ENCODE measurements at regions not wholly inside any gene's neighbourhood (a gene's known extent, or its start where the extent isn't known, plus 50 kb on each side); places are given as distances from the start of the nearest gene placed in this dataset.
"Not testable (repeated sequence)": the region's sequence is repeated elsewhere in the genome, so short reads cannot be mapped to it uniquely, and the experiment has no call there.

DNA sequence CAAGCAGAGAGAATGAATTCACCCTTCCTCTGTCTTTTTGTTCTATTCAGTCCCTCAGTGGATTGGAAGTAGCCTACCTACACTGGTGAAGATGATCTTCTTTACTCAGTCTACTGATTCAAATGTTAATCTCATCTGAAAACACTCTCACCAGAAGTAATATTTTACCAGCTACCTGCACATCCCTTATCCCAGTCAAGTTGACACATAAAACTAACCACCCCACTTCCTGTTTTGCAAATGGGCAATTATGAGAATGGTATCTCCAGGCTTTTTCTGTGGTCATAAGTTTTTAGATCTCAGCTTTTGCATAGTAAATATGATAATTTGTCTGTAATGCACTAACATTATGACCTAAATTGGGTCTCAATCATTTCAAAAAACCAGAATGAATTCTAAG lies 228.8 kb upstream of the ECI2 start:
- no peak overlapping the region for H3K27ac ChIP-seq (ENCODE audit: low read depth, low read length)
- no peak overlapping the region for H3K9ac ChIP-seq (ENCODE audit: low read depth, low read length)
- 0 out of 2 replicates have a peak, but pooled peaks cover under 1% of the 10 kb centered on the region for H3K4me1 ChIP-seq (ENCODE audit: control insufficient read depth, insufficient read depth, low read length)
- no peaks in the 10 kb centered on the region for H3K9me3 ChIP-seq (ENCODE audit: control insufficient read depth, insufficient read depth, low read length)
- no peaks in the 10 kb centered on the region for H3K27me3 ChIP-seq (ENCODE audit: control insufficient read depth, insufficient read depth, low read length)
- no peaks in the 10 kb centered on the region for H3K36me3 ChIP-seq (ENCODE audit: control insufficient read depth, insufficient read depth, low read length)
- no peak overlapping the region for H3K4me3 ChIP-seq (ENCODE audit: low read depth, low read length)

DNA sequence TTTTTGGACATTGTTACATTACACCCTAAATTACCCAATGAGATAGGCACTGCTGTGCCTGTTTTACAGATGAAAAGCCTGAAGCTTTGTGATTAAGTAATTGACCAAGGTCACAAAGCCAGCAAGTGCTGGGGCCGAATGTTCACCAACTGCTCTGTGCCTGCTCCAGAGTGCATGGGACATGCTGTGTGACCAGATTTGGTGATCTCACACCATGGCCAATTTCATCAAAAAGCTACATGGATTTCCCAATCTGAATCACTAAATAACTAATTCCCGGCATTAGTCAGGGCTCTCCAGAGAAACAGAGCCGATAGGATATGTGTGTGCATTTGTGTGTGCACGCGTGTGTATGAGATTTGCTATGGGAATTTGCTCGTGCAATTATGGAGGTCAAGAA lies 228.3 kb upstream of the ECI2 start:
- H3K36me3 ChIP-seq (ENCODE audit: control insufficient read depth, insufficient read depth, low read length): no peaks in the 10 kb centered on the region
- no peak overlapping the region for H3K4me3 ChIP-seq (ENCODE audit: low read depth, low read length)
- no peak overlapping the region for H3K9ac ChIP-seq (ENCODE audit: low read depth, low read length)
- peaks cover 6% of the 10 kb centered on the region for H3K4me1 ChIP-seq (ENCODE audit: control insufficient read depth, insufficient read depth, low read length)
- no peaks in the 10 kb centered on the region for H3K27me3 ChIP-seq (ENCODE audit: control insufficient read depth, insufficient read depth, low read length)
- no peak overlapping the region for H3K27ac ChIP-seq (ENCODE audit: low read depth, low read length)
- H3K9me3 ChIP-seq (ENCODE audit: control insufficient read depth, insufficient read depth, low read length): no peaks in the 10 kb centered on the region

DNA sequence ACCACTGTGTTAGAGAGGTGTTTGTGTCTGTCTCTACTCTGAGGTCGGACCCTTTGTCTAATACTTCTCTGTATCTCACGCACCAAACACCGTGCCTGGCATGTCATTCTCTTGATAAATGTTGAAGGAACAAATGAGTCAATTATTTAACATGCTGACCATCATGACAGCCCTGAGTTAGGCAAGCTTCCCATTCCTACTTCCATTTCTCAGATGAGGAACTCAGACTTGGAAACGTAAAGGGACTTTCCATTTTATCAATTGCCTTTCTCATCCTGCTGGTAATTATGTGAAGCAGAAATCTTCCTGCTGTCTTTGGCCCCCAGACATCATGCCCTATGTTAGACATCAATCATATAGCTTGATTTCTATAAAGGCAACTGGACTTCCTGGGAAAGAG lies 227.0 kb upstream of the ECI2 start:
- H3K9ac ChIP-seq (ENCODE audit: low read depth, low read length): no peak overlapping the region
- H3K9me3 ChIP-seq (ENCODE audit: control insufficient read depth, insufficient read depth, low read length): no peaks in the 10 kb centered on the region
- H3K27ac ChIP-seq (ENCODE audit: low read depth, low read length): no peak overlapping the region
- H3K4me3 ChIP-seq (ENCODE audit: low read depth, low read length): no peak overlapping the region
- H3K27me3 ChIP-seq (ENCODE audit: control insufficient read depth, insufficient read depth, low read length): no peaks in the 10 kb centered on the region
- H3K36me3 ChIP-seq (ENCODE audit: control insufficient read depth, insufficient read depth, low read length): no peaks in the 10 kb centered on the region
- H3K4me1 ChIP-seq (ENCODE audit: control insufficient read depth, insufficient read depth, low read length): peaks cover 8% of the 10 kb centered on the region

DNA sequence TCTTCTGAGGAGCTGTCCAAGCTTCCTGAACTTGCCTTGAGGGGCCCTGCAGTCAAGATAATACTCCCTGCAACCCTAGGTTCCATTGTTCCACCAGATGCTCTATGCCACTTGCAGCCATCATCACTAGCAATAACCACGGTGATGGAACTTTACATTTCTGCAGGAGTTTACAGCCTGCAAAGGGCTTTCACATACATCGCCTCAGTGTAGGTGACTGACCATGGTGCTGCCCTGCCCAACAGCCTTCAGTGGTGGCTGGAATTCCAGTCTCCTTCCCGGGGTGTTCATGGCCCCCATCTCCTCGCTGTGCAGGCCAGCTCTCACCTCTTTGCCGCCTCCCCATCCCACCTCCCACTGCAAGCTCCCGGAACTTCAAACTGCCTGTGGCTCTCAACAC lies 225.5 kb upstream of the ECI2 start:
- no peaks in the 10 kb centered on the region for H3K27me3 ChIP-seq (ENCODE audit: control insufficient read depth, insufficient read depth, low read length)
- H3K4me3 ChIP-seq (ENCODE audit: low read depth, low read length): no peak overlapping the region
- no peaks in the 10 kb centered on the region for H3K9me3 ChIP-seq (ENCODE audit: control insufficient read depth, insufficient read depth, low read length)
- H3K27ac ChIP-seq (ENCODE audit: low read depth, low read length): no peak overlapping the region
- no peaks in the 10 kb centered on the region for H3K36me3 ChIP-seq (ENCODE audit: control insufficient read depth, insufficient read depth, low read length)
- peaks cover 8% of the 10 kb centered on the region for H3K4me1 ChIP-seq (ENCODE audit: control insufficient read depth, insufficient read depth, low read length)
- no peak overlapping the region for H3K9ac ChIP-seq (ENCODE audit: low read depth, low read length)

DNA sequence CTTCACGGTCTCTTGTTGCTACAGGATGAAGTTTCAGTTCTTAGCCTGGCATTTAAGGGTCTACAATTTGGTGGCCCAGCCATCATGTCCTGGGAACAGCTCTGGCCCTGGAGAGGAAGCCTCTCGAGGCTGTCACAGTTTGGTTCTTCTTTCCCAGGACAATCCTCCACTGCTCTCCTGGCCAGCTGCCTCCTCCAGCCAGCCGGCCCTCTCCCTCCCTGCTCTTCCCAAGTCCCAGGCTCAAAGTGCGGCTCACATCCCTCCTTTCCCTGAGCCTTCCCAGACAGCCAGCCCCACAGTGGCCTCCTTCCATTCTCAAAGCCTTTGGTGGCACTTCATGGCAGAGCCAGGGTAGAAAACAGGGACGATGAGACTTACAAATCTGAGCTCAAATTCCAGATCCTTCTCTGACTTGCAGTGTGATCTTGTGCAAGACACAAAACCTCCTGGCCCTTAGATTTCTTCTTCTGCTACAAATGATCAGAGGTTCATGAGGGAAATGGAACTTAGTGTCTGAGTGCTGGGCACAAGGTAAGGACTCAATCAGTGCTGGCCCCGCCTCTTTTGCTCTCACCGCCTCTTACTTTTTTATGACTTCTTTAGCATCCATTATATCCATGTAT lies 223.8 kb upstream of the ECI2 start:
- Histone ChIP-seq H3K27ac (ENCODE audit: low read depth, low read length) (peak overlapping the region; percentile 75), H3K36me3 (ENCODE audit: control insufficient read depth, insufficient read depth, low read length) (no peaks in the 10 kb centered on the region), H3K4me1 (ENCODE audit: control insufficient read depth, insufficient read depth, low read length) (peaks cover 8% of the 10 kb centered on the region), H3K9me3 (ENCODE audit: control insufficient read depth, insufficient read depth, low read length) (no peaks in the 10 kb centered on the region), H3K9ac (ENCODE audit: low read depth, low read length) (no peak overlapping the region), H3K27me3 (ENCODE audit: control insufficient read depth, insufficient read depth, low read length) (no peaks in the 10 kb centered on the region), H3K4me3 (ENCODE audit: low read depth, low read length) (no peak overlapping the region)

DNA sequence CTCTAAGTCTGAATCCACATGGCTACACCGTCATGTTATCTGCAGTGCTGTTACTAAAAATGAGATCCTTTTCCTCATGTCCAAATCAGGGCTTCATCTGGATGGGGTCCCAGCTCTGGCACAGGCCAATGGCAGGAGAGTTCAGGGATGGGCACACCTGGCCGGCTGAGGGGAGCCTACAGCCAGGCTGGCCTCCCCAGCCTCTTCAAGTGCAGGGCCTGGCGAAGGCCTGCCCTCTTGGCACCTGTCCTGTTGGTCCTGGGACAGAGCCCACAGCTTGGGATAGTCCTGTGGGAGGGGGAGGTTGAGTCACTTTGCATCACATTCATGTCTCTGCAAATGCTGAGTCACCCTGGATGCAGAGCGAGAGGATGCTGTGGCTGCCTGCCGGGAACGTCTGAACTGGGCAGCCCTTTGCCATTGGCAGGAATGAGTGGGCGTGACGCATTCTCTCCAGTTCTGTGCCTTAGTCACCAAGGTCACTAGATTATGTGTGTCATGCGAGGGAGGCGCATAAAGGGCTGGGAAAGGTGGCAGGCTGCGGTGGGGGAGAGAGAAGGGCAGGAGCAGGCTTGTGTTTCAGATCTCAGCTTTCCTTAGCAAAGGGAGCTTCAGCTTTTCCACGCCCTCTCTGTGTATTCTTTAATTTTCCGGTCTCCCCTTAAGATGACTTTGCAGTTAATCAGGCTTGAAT lies 223.2 kb upstream of the ECI2 start:
- no peaks in the 10 kb centered on the region for H3K9me3 ChIP-seq (ENCODE audit: control insufficient read depth, insufficient read depth, low read length)
- peaks cover 8% of the 10 kb centered on the region for H3K4me1 ChIP-seq (ENCODE audit: control insufficient read depth, insufficient read depth, low read length)
- H3K36me3 ChIP-seq (ENCODE audit: control insufficient read depth, insufficient read depth, low read length): no peaks in the 10 kb centered on the region
- no peak overlapping the region for H3K9ac ChIP-seq (ENCODE audit: low read depth, low read length)
- H3K4me3 ChIP-seq (ENCODE audit: low read depth, low read length): no peak overlapping the region
- H3K27me3 ChIP-seq (ENCODE audit: control insufficient read depth, insufficient read depth, low read length): no peaks in the 10 kb centered on the region
- H3K27ac ChIP-seq (ENCODE audit: low read depth, low read length): peak overlapping the region; percentile 75

DNA sequence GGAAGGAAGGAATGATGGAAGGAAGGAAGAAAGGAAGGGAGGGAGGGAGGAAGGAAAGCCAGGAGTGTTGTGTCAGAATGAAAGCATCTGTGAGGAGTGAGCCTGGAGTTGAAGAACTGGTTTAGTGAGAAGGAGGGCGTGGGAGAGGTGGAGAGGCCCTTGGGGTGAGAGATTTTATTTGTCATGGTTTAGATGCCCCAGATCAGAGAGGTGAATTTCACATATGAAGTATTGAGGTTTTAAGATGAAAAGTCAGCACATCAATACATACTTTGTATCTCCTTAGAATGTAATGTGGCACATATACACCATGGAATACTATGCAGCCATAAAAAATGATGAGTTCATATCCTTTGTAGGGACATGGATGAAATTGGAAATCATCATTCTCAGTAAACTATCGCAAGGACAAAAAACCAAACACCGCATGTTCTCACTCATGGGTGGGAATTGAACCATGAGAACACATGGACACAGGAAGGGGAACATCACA lies 222.3 kb upstream of the ECI2 start:
- H3K9ac ChIP-seq (ENCODE audit: low read depth, low read length); H3K4me3 ChIP-seq (ENCODE audit: low read depth, low read length); H3K9me3 ChIP-seq (ENCODE audit: control insufficient read depth, insufficient read depth, low read length); H3K27ac ChIP-seq (ENCODE audit: low read depth, low read length); H3K27me3 ChIP-seq (ENCODE audit: control insufficient read depth, insufficient read depth, low read length); H3K36me3 ChIP-seq (ENCODE audit: control insufficient read depth, insufficient read depth, low read length); H3K4me1 ChIP-seq (ENCODE audit: control insufficient read depth, insufficient read depth, low read length): not testable (repeated sequence)

DNA sequence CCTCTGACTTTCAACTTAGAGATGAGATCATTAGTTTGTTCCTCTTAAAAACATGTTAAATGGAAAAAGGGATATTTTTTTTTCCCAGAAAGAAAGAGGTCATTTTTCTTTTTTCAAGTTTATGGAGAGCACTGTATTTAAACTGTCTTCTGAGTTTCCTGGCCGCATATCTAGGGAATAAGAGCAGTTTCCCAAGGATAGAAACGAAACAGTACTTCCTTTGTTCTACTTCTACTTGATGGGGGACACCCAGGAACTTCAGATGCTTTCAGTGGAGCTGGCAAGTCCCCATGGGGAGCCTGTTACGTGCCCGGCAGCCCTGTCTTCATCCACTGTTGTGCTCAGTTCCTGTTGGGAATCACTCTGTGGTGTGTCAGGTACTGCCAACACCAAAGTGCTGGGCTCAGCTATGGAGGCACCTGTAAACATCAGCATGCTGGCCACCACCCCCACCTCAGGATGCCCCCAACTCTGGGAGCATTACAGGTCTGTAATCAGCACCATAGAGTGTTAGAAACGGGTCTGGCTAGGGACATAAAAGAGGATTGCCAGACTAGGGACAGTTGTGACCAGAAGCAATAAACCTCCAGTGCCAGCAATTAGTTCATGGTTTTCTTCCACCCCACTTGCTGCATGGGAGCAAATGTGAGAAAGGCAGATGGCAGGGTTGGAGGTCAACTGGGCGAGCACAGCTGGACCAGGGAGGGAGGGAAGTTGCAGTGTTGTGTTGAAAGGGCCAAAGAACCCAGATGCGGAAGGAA lies 221.7 kb upstream of the ECI2 start:
- H3K9ac ChIP-seq (ENCODE audit: low read depth, low read length): no peak overlapping the region
- no peak overlapping the region for H3K27ac ChIP-seq (ENCODE audit: low read depth, low read length)
- H3K27me3 ChIP-seq (ENCODE audit: control insufficient read depth, insufficient read depth, low read length): no peaks in the 10 kb centered on the region
- no peaks in the 10 kb centered on the region for H3K36me3 ChIP-seq (ENCODE audit: control insufficient read depth, insufficient read depth, low read length)
- H3K9me3 ChIP-seq (ENCODE audit: control insufficient read depth, insufficient read depth, low read length): no peaks in the 10 kb centered on the region
- H3K4me3 ChIP-seq (ENCODE audit: low read depth, low read length): no peak overlapping the region
- H3K4me1 ChIP-seq (ENCODE audit: control insufficient read depth, insufficient read depth, low read length): peaks cover 8% of the 10 kb centered on the region

DNA sequence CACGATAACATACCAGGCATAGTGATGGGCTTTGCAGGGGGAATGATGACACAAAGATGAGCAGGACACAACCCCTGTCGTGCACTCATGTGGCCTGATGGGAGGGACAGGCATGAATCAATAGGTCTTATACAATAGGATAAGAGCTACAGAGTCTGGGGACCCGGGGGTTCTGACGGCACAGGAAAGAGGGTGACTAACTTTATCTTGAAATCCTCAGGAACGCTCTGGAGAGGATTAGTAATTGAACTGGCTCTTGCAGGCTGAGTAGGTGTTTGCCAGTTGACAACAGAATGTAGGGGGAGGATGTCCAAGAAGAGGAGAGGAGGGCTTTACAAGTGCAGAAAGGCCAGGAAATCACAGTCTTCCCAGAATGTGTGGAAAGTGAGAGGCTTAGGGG lies 219.9 kb upstream of the ECI2 start:
- no peaks in the 10 kb centered on the region for H3K9me3 ChIP-seq (ENCODE audit: control insufficient read depth, insufficient read depth, low read length)
- no peak overlapping the region for H3K4me3 ChIP-seq (ENCODE audit: low read depth, low read length)
- H3K27ac ChIP-seq (ENCODE audit: low read depth, low read length): no peak overlapping the region
- no peaks in the 10 kb centered on the region for H3K36me3 ChIP-seq (ENCODE audit: control insufficient read depth, insufficient read depth, low read length)
- H3K27me3 ChIP-seq (ENCODE audit: control insufficient read depth, insufficient read depth, low read length): no peaks in the 10 kb centered on the region
- H3K4me1 ChIP-seq (ENCODE audit: control insufficient read depth, insufficient read depth, low read length): peaks cover 8% of the 10 kb centered on the region
- H3K9ac ChIP-seq (ENCODE audit: low read depth, low read length): no peak overlapping the region

DNA sequence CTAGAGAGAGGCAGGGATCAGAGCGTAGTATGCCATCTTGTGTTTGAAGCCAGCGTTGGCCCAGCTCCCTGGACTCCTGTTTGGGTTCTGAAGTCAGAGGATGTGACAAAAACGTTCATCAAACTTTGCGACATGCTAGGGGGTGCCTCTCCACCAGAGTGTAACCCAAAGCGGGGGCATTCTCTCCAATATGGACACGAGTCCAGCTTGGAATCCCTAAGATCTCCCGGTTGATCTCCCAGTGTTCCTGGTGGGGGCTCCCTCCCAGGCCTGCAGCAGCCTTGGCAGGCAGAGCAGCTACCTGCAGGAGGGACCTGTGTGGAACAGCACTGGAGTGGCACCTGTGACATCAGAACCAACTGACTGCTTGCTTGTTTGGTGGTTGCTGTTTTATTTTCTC lies 218.8 kb upstream of the ECI2 start:
- H3K36me3 ChIP-seq (ENCODE audit: control insufficient read depth, insufficient read depth, low read length): no peaks in the 10 kb centered on the region
- no peak overlapping the region for H3K4me3 ChIP-seq (ENCODE audit: low read depth, low read length)
- H3K9ac ChIP-seq (ENCODE audit: low read depth, low read length): no peak overlapping the region
- peaks cover 7% of the 10 kb centered on the region for H3K4me1 ChIP-seq (ENCODE audit: control insufficient read depth, insufficient read depth, low read length)
- H3K27ac ChIP-seq (ENCODE audit: low read depth, low read length): no peak overlapping the region
- no peaks in the 10 kb centered on the region for H3K9me3 ChIP-seq (ENCODE audit: control insufficient read depth, insufficient read depth, low read length)
- no peaks in the 10 kb centered on the region for H3K27me3 ChIP-seq (ENCODE audit: control insufficient read depth, insufficient read depth, low read length)

DNA sequence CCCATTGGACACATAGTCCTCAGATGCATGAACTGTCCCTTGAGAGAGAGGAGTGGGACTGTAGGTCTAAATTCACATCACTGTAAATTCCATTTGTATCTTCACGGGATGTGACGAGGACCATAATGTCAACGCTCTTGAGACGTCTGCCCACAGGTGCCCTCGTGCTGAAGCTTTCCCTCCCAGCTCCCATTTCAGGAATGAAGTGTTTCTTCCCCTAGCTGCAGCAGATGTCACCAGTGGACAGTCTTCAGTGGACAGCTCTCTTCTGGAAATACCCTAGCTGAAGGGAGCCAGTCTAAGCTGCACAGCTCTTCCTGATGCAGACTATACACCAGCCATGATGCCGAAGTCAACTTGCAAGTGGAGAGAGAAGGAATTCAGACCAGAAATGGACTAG lies 217.4 kb upstream of the ECI2 start:
- Histone ChIP-seq H3K27ac (ENCODE audit: low read depth, low read length) (no peak overlapping the region), H3K9ac (ENCODE audit: low read depth, low read length) (no peak overlapping the region), H3K4me3 (ENCODE audit: low read depth, low read length) (no peak overlapping the region)

More for the DNA sequence above, 217.4 kb upstream of the ECI2 start:
- Histone ChIP-seq H3K36me3 (ENCODE audit: control insufficient read depth, insufficient read depth, low read length) (no peaks in the 10 kb centered on the region), H3K27me3 (ENCODE audit: control insufficient read depth, insufficient read depth, low read length) (no peaks in the 10 kb centered on the region), H3K9me3 (ENCODE audit: control insufficient read depth, insufficient read depth, low read length) (no peaks in the 10 kb centered on the region), H3K4me1 (ENCODE audit: control insufficient read depth, insufficient read depth, low read length) (no peaks in the 10 kb centered on the region)
